Activated CD8-positive, alpha-beta memory T cell treated with anti-CD3 and anti-CD28 coated beads for 36 hours (primary cell): ENCODE measurements at regions not wholly inside any gene's neighbourhood (a gene's known extent, or its start where the extent isn't known, plus 50 kb on each side); places are given as distances from the start of the nearest gene placed in this dataset.
"Not testable (repeated sequence)": the region's sequence is repeated elsewhere in the genome, so short reads cannot be mapped to it uniquely, and the experiment has no call there.

Experiments
- CTCF ChIA-PET: fragments of 350-600 bp; sonication (Branson Sonifier 250); formaldehyde crosslinking; loops from one replicate; lab custom pipeline; 2021; ENCODE audit warnings: antibody characterized with exemption; lab: Charles Lee
- POLR2A ChIA-PET: fragments of 350-600 bp; sonication (Branson Sonifier 250); formaldehyde crosslinking; loops from one replicate; lab custom pipeline; 2021; ENCODE audit warnings: antibody characterized with exemption; lab: Charles Lee

DNA sequence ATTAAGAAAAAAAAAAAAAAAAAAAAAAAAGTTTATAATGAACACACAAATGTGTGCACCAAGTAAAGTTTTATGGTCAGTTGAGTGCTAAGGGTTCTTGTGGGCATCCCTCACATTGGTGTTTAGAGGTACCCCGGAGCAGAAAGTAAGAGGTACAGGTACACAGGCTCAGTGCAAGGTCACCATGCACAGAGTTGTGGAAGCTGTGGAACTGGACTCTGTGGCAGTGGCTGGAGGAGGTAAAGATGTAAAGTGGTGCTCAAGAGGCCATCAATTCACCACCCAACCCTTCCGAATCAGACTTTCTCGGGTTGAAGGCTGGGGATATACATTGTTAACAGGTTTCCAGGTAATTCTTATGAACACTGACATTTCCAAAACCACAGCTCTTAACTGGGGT lies 83.6 kb upstream of the FOXN2 start:
- ChIA-PET CTCF (no interaction called here), POLR2A (no interaction called here)

- POLR2A ChIA-PET = no interaction called here
These were observed 82.1 kb upstream of the FOXN2 start for GRCh38 chr2:48232351-48232750.

DNA sequence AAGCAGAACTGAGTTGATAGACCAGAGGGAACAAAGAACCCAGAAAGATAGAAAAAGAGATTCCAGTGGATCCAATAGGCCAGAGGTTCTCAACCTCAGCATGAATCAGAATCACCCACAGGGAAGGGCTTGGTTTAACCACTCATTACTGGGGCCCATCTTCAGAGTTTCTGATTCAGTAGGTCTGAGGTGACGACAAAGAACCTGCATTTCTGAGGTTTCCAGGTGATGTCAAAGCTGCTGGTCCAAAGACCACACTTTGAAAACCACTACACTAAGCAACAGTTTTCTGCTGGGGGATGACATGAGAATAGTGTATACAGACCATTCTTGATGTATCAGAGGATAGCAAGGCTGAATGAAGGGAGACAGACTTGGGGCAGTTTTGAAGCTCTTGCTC lies 81.5 kb upstream of the FOXN2 start:
- ChIA-PET CTCF (no interaction called here), POLR2A (no interaction called here)

More at GRCh38 chr2:48232351-48232750, 82.1 kb upstream of the FOXN2 start:
- CTCF ChIA-PET = no interaction called here

GRCh38 chr2:48233824-48234223 lies 80.7 kb upstream of the FOXN2 start:
- POLR2A ChIA-PET = not testable (repeated sequence)

GRCh38 chr2:48235076-48235475 lies 79.4 kb upstream of the FOXN2 start:
- ChIA-PET CTCF (interaction anchor here (0.6 kb wide), 1 partner anchor 37 kb away, joined by 3 read pairs; no protein-coding TSS in a partner anchor), POLR2A (no interaction called here)

More at GRCh38 chr2:48233824-48234223, 80.7 kb upstream of the FOXN2 start:
- CTCF ChIA-PET = not testable (repeated sequence)

DNA sequence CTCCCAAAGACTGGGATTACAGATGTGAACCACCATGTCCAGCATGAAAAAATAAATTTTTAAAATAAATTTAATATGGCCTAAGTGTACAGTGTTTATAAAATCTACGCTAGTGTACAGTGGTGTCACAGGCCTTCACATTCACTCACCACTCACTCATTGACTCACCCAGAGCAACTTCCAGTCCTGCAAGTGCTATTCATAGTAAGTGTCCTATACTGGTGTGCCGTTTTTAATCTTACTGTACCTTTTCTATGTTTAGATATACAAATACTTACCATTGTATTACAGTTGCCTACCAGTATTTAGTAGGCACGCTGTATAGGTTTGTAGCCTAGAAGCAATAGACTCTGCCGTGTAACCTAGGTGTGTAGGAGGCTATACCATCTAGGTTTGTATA lies 76.1 kb upstream of the FOXN2 start:
- ChIA-PET POLR2A (no interaction called here), CTCF (no interaction called here)

DNA sequence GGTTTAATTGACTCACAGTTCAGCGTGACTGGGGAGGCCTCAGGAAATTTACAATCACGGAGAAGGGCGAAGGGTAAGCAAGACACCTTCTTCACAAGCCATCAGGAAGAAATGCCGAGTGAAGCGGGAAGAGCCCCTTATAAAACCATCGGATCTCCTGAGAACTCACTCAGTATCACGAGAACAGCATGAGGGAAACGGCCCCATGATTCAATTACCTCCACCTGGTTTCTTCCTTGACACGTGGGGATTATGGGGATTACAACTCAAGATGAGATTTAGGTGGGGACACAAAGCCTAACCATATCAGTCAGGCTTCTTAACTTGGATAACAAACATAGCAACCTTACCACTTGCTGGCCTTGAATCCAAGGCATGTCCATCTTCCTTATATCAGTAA lies 73.6 kb upstream of the FOXN2 start:
- CTCF ChIA-PET = no interaction called here

DNA sequence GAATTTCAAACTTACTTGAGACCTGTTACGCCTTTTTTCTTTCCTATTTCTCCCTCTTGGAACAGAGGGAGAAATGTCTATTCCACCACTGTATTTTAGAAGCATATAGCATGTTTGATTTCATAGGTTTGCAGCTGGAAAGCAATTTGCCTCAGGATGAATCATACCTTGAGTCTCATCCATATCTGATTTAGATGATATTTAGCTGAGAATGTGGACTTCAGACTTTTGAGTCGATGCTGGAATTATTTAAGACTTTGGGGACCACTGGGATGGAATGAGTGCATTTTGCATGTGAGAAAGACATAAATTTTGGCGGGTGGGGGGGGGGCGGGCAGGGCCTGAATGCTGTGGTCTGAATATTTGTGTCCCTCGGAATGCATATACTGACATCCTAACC lies 67.3 kb upstream of the FOXN2 start:
- CTCF ChIA-PET = no interaction called here
- POLR2A ChIA-PET = no interaction called here

More for the DNA sequence above, 73.6 kb upstream of the FOXN2 start:
- POLR2A ChIA-PET = no interaction called here

- CTCF ChIA-PET = no interaction called here
- POLR2A ChIA-PET = interaction anchor here (0.6 kb wide), 1 partner anchor 83 kb away, joined by 4 read pairs; no protein-coding TSS in a partner anchor
These were observed 66.1 kb upstream of the FOXN2 start for GRCh38 chr2:48248251-48248933.

DNA sequence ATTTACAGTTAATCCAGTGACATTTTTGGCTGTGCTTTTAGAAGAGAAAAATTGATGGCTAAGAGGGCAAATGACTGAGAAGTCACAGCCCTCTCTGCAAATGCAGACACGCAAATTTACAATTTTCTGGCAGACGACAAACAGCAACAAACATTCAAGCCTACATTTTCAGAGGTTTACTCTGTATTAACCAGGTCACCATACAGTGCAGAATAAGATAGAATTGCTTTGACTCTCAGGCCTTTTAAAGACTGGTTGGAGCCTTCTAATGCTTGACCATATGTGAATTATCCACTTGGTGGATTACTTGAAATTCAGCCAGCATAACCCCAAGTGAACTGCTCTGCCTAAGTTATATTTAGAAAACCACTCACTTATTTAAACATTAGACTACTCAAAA lies 65.5 kb upstream of the FOXN2 start:
- ChIA-PET CTCF (no interaction called here), POLR2A (no interaction called here)

DNA sequence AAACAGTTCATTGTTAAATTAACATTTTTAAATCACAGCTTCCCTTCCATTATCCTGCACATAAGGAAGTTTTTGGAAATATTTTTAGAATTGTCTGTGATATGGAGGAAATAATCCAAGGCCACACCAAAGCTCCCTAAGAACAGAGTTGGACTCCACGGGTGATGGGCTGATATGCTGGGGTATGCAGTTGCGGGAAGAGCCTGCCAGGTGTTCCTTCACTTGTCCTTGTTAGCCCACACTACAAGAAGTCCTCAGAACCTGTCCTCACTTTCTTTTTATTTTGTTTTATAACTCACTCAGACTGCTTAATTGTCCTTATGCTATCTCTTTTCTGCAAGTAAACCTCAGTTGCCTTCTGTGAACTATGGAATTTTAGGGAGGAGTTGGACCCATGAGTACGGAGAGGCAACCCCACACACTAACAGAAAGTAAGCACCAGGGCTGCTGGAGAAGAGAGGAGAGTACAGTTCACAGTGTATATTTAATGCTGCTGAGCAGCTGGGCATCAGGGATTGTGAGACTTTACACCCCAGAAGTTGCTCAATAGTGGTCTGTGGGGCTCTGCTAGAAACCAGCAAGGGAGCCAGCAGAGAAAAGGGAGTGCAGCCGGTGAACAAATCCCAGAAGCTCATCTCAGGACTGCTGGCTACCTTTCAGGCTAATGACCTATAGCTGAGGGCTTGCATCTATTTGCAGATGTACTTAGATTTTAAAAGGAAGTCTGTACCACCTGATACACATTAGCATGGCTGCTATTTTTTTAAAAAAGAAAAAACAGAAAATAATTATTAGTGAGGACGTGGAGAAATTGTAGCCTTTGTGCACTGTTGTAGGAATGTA lies 64.6 kb upstream of the FOXN2 start:
- CTCF ChIA-PET = no interaction called here

DNA sequence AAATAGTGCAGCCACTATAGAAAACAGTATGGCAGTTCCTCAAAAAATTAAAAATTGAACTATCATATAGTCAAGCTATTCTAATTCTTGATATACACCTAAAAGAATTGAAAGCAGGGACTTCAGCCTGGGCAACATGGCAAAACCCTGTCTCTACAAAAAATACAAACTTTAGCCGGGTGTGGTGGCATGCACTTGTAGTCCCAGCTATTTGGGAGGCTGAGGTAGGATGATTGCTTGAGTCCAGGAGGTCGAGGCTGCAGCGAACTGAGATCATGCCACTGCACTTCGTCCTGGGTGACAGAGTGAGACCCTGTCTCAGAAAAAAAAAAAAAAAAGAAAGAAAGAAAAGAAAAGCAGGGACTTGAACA lies 64.0 kb upstream of the FOXN2 start:
- ChIA-PET POLR2A (no interaction called here), CTCF (no interaction called here)

More for the DNA sequence above, 64.6 kb upstream of the FOXN2 start:
- POLR2A ChIA-PET = no interaction called here

GRCh38 chr2:48250943-48251342 lies 63.5 kb upstream of the FOXN2 start:
- ChIA-PET CTCF (no interaction called here), POLR2A (no interaction called here)

- CTCF ChIA-PET = no interaction called here
- POLR2A ChIA-PET = no interaction called here
These were observed 62.9 kb upstream of the FOXN2 start for GRCh38 chr2:48251437-48252148.

DNA sequence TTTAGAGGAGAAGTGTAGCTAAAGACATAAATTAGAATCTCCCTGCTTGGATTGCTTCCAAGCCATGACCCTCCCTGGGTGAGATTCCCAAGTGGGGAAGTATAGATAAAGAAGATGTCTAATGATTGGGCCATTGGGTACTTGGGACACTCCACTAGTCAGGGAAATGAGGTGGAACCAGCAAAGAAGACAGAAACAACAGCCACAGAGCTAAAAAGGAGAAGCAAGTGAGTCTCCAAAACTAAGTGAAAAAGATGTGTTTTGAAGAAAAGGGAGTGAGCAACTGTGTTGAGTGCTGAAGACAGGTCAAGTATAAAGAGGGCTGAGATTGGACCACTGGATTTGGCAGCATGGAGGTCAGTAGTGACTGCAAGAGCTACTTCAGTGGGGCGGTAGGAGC lies 61.2 kb upstream of the FOXN2 start:
- ChIA-PET POLR2A (interaction anchor here (0.5 kb wide), 1 partner anchor 21 kb away, joined by 7 read pairs; no protein-coding TSS in a partner anchor), CTCF (no interaction called here)

DNA sequence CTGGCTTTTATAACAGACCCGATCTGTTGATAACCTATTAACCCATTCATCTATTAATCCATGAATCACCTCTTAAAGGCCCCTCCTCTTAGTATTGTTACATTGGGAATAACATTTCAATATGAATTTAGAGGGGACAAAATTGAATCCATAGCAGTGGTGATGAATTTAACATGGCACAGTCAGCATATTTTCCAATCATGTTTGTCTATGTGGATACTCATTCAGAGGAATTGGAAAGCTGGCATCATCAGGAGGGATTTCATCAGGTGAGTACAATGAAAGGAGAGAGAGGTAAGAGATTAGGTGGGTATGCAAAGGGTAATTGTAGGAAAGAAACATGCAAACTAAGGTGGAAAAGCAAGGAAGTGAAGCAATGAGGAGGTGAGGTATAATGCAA lies 59.6 kb upstream of the FOXN2 start:
- POLR2A ChIA-PET = no interaction called here
- CTCF ChIA-PET = no interaction called here

- POLR2A ChIA-PET = no interaction called here
- CTCF ChIA-PET = no interaction called here
These were observed 57.0 kb upstream of the FOXN2 start for GRCh38 chr2:48257456-48257855.

DNA sequence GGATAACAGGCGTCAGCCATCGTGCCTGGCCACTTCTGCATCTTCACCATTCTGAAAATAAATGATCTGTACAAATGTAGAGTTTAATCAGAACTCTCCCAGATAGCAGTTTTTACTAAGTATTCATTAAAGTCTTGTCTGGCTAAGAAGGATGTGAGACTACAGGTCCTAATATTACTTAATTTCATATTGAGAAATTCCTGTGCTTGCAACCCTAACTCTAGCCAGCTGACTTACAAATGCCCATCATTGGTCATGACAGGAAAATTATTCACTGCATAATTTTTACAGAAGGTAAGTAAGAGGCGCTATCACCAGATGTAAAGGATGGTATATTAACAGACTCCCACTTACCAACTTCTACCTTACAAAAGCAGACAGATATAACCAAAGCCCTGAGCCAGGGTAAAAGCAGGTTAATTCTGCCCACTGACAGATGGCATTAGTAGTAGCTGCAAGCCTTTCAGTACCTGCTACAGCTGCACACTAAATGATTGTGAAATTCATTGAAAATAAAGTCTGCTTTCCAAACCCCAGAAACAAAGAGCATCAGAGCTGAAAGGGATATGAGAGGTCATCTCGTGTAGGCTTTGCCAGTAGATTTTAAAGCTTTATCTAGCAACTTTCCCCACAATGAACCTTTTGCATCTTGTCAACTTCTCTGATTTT lies 55.9 kb upstream of the FOXN2 start:
- ChIA-PET CTCF (interaction anchor here (0.5 kb wide), 1 partner anchor 579 kb away, joined by 3 read pairs; no protein-coding TSS in a partner anchor), POLR2A (no interaction called here)

DNA sequence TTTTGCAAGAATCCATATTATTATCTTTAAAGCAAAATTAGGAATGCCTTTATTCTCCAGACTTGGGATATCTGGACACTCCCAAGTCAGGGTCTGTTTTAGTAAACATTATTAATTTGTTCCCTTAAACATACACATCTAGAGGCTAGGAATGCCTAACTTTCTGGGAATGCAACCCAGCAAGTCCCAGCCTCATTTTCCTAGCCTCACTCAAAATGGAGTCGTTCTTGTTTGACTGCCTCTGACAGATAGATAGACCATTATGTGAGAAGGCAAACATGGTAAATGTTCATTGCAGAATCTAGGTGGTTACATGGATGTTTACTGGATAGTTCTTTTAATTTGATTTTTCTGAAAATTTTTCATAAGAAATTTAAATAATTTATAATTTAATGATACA lies 54.7 kb upstream of the FOXN2 start:
- CTCF ChIA-PET = no interaction called here
- POLR2A ChIA-PET = no interaction called here

- CTCF ChIA-PET = interaction anchor here (0.6 kb wide), 1 partner anchor 26 kb away, joined by 3 read pairs; no protein-coding TSS in a partner anchor
- POLR2A ChIA-PET = no interaction called here
These were observed 49.9 kb upstream of the FOXN2 start for GRCh38 chr2:48264627-48265026.
